Suppressor macrophage treated with lipopolysaccharide for 1 hour (primary cell): ENCODE measurements at regions not wholly inside any gene's neighbourhood (a gene's known extent, or its start where the extent isn't known, plus 50 kb on each side); places are given as distances from the start of the nearest gene placed in this dataset.
"Not testable (repeated sequence)": the region's sequence is repeated elsewhere in the genome, so short reads cannot be mapped to it uniquely, and the experiment has no call there.

ENCODE experiments used
- DNase-seq, 3 donors: peaks; one replicate each; pipeline ENCODE4 v3.0.0-alpha.2; 2020 to 2022

GRCh38 chr5:72587661-72588308, 80.6 kb upstream of the ZNF366 start:
- peak; percentile 37 to 49 (median 42) for DNase-seq

GRCh38 chr5:72586788-72587530, 79.7 kb upstream of the ZNF366 start:
- no peak for DNase-seq

GRCh38 chr5:72584466-72584865, 77.3 kb upstream of the ZNF366 start:
- peak in 1 of 3 donors; percentile 48 for DNase-seq

GRCh38 chr5:72579290-72579689, 72.1 kb upstream of the ZNF366 start:
- DNase-seq, result not testable (repeated sequence)

- no peak for DNase-seq
Measured at GRCh38 chr5:72572236-72572765, 65.1 kb upstream of the ZNF366 start.

- no peak for DNase-seq
Measured at GRCh38 chr5:72569408-72569944, 62.3 kb upstream of the ZNF366 start.

- DNase-seq, result no peak
Measured at GRCh38 chr5:72566746-72567145, 59.5 kb upstream of the ZNF366 start.

- DNase-seq, result no peak
Measured at GRCh38 chr5:72565513-72566289, 58.5 kb upstream of the ZNF366 start.

- DNase-seq, result no peak
Measured at GRCh38 chr5:72562717-72563116, 55.5 kb upstream of the ZNF366 start.

- no peak for DNase-seq
Measured at GRCh38 chr5:72561148-72561972, 54.1 kb upstream of the ZNF366 start.

GRCh38 chr5:72559866-72560766, 52.9 kb upstream of the ZNF366 start:
- peak; percentile 46 to 85 (median 62) for DNase-seq

- DNase-seq, result no peak
Measured at GRCh38 chr5:72558383-72558782, 51.2 kb upstream of the ZNF366 start.

- no peak for DNase-seq
Measured at GRCh38 chr5:72558046-72558336, 50.8 kb upstream of the ZNF366 start.

GRCh38 chr5:72557167-72558045, 50.2 kb upstream of the ZNF366 start:
- peak; percentile 31 to 61 (median 37) for DNase-seq
